GM19467 (cell line): ENCODE measurements at regions not wholly inside any gene's neighbourhood (a gene's known extent, or its start where the extent isn't known, plus 50 kb on each side); places are given as distances from the start of the nearest gene placed in this dataset.
"Not testable (repeated sequence)": the region's sequence is repeated elsewhere in the genome, so short reads cannot be mapped to it uniquely, and the experiment has no call there.

ENCODE experiments used
- ATAC-seq: cut with Tn5 transposase; IDR thresholded peaks from one replicate; pipeline ENCODE4 v1.9.1; 2021; ENCODE audit warnings: mild to moderate bottlenecking, moderate library complexity; ENCODE audit not compliant: unreplicated experiment

GRCh38 chr3:81823882-81824395 lies 62.5 kb upstream of the GBE1 start:
- ATAC-seq = peak; percentile 96

- no peak for ATAC-seq
Measured at GRCh38 chr3:81823086-81823485, 61.6 kb upstream of the GBE1 start.

DNA sequence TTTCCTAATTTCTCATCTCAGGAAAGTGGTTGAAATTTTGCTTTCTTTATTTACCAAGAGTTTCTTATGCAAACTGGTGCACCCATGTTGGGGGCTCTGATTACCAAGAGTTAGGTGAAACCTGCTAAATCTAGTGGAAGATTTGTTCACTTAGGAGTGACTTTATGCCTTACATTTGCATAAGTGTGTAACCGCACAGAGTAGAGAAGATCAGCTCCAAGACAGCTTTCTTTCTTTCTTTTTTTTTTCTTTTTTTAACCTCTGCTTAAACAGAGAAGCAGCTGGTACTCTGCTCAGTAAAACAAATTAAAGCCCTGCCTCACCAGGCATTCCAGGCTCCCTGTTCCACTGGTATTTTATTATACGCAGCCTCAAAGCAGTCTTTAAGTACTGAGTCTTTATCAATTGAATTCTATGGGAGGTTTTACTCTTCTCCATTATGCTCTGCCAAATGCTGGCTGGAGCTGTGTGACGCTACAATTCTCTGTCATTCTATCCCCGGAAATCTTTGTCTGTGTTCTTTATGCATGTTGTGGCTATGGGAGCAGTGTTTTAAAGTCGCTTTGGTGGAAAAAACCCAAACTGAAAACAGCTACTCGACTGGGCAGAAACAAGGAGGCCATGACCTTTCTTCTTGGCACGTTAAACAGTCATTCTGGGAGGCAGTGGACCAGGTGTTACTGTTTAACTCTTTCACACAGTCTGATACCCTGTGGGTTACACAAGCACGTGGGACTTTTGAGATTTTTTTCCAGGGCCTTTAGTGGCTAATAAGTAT lies 55.2 kb upstream of the GBE1 start:
- ATAC-seq = peak; percentile 96

- not testable (repeated sequence) for ATAC-seq
Measured at GRCh38 chr3:81812098-81812497, 50.7 kb upstream of the GBE1 start.
